Left ventricle myocardium superior (tissue), 1 donor: ENCODE measurements at regions not wholly inside any gene's neighbourhood (a gene's known extent, or its start where the extent isn't known, plus 50 kb on each side); places are given as distances from the start of the nearest gene placed in this dataset.
A peak's percentile ranks its signal among the peaks of the same experiment; 100 is the strongest.

Experiments used
- ATAC-seq: fragments of 200-7000 bp; cut with Tn5 transposase; one replicate; pipeline ENCODE4 v1.9.1; 2020; ENCODE audit warnings: mild to moderate bottlenecking, moderate library complexity
- DNase-seq: peaks from one replicate; pipeline ENCODE4 v3.0.0-alpha.2; 2020
- intact Hi-C: fragments of 100-400 bp; cut with micrococcal nuclease; formaldehyde crosslinking; loops from one replicate; pipeline ENCODE4 v1.11.0; 2022
- donor health status: DM: no; HTN: yes; CAD: no; lungs with severe emphysema.

GRCh38 chr4:106690487-106690886 is 321.9 kb upstream of the GIMD1 start:
- intact Hi-C loops, result no loop called here
- DNase-seq (no peak), ATAC-seq (no peak)

GRCh38 chr4:106687026-106687425 is 318.4 kb upstream of the GIMD1 start:
- DNase-seq, result no peak
- intact Hi-C loops, result no loop called here
- ATAC-seq, result no peak

- intact Hi-C loops, result no loop called here
- DNase-seq, result peak; percentile 13
- ATAC-seq, result no peak
These were observed 312.9 kb upstream of the GIMD1 start for GRCh38 chr4:106681381-106681921.

GRCh38 chr4:106679063-106679462 is 310.5 kb upstream of the GIMD1 start:
- no peak for ATAC-seq
- intact Hi-C loops, result no loop called here
- DNase-seq, result no peak

GRCh38 chr4:106677213-106677612 is 308.6 kb upstream of the GIMD1 start:
- no peak for DNase-seq
- ATAC-seq, result no peak
- intact Hi-C loops, result no loop called here

GRCh38 chr4:106676173-106676921 is 307.8 kb upstream of the GIMD1 start:
- intact Hi-C loops, result no loop called here
- no peak for ATAC-seq

GRCh38 chr4:106671716-106672115 is 303.1 kb upstream of the GIMD1 start:
- intact Hi-C loops, result no loop called here
- DNase-seq (no peak), ATAC-seq (no peak)

More at GRCh38 chr4:106676173-106676921, 307.8 kb upstream of the GIMD1 start:
- no peak for DNase-seq

GRCh38 chr4:106670976-106671375 is 302.4 kb upstream of the GIMD1 start:
- ATAC-seq (no peak), DNase-seq (no peak)
- intact Hi-C loops, result no loop called here

- DNase-seq (no peak), ATAC-seq (peak; percentile 25)
- intact Hi-C loops, result no loop called here
These were observed 290.8 kb upstream of the GIMD1 start for GRCh38 chr4:106659371-106659770.

- DNase-seq (no peak), ATAC-seq (no peak)
- intact Hi-C loops, result no loop called here
These were observed 283.5 kb upstream of the GIMD1 start for GRCh38 chr4:106652095-106652494.

- ATAC-seq, result no peak
- no peak for DNase-seq
- intact Hi-C loops, result no loop called here
These were observed 282.1 kb upstream of the GIMD1 start for GRCh38 chr4:106650701-106651100.

- DNase-seq (no peak), ATAC-seq (no peak)
- intact Hi-C loops, result no loop called here
These were observed 278.9 kb upstream of the GIMD1 start for GRCh38 chr4:106647451-106647850.

- intact Hi-C loops, result no loop called here
- DNase-seq, result no peak
- no peak for ATAC-seq
These were observed 260.7 kb upstream of the GIMD1 start for GRCh38 chr4:106629268-106629625.

- no peak for DNase-seq
- ATAC-seq, result no peak
- intact Hi-C loops, result no loop called here
These were observed 260.1 kb upstream of the GIMD1 start for GRCh38 chr4:106628586-106629267.

- ATAC-seq (no peak), DNase-seq (no peak)
- intact Hi-C loops, result no loop called here
These were observed 258.5 kb upstream of the GIMD1 start for GRCh38 chr4:106627051-106627450.

GRCh38 chr4:106624671-106625070 is 256.1 kb upstream of the GIMD1 start:
- ATAC-seq (no peak), DNase-seq (no peak)
- intact Hi-C loops, result no loop called here

- intact Hi-C loops, result no loop called here
- no peak for ATAC-seq
These were observed 250.4 kb upstream of the GIMD1 start for GRCh38 chr4:106618956-106619355.

GRCh38 chr4:106615961-106616360 is 247.4 kb upstream of the GIMD1 start:
- ATAC-seq (no peak), DNase-seq (no peak)
- intact Hi-C loops, result no loop called here

More at GRCh38 chr4:106618956-106619355, 250.4 kb upstream of the GIMD1 start:
- DNase-seq, result no peak

GRCh38 chr4:106615410-106615945 is 246.9 kb upstream of the GIMD1 start:
- DNase-seq, result no peak
- intact Hi-C loops, result no loop called here
- no peak for ATAC-seq

GRCh38 chr4:106614441-106614840 is 245.9 kb upstream of the GIMD1 start:
- no peak for ATAC-seq
- intact Hi-C loops, result no loop called here
- DNase-seq, result no peak
